ENCODE measurements at regions not wholly inside any gene's neighbourhood (a gene's known extent, or its start where the extent isn't known, plus 50 kb on each side); places are given as distances from the start of the nearest gene placed in this dataset.

GRCh38 chr13:104694397-104694796 lies 1628.2 kb upstream of the SLC10A2 start:
- DNase-seq (no peak), ATAC-seq (ENCODE audit: low read depth) (no peak)
- H2BK20ac ChIP-seq (ENCODE audit: low read depth, low read length): no peak overlapping the region
- POLR2A ChIA-PET (ENCODE audit: unreplicated experiment): no interaction called here
- H2BK5ac ChIP-seq (ENCODE audit: low read depth, low read length, poor library complexity, severe bottlenecking): no peak overlapping the region
- no peak overlapping the region for H2BK120ac ChIP-seq (ENCODE audit: low read depth, low read length)
- H4K5ac ChIP-seq (ENCODE audit: low read depth, low read length): no peak overlapping the region
- H2AK5ac ChIP-seq (ENCODE audit: low read depth, low read length): no peak overlapping the region
- H3K27me3 ChIP-seq (ENCODE audit: control insufficient read depth, insufficient read depth, low read length): no peaks in the 10 kb centered on the region
- no peak overlapping the region for H3K4me3 ChIP-seq (ENCODE audit: insufficient read depth, low read depth, low read length)
- H3K56ac ChIP-seq (ENCODE audit: extremely low read depth, insufficient read depth, low read length): no peak overlapping the region
- H3K4me1 ChIP-seq (ENCODE audit: control insufficient read depth, insufficient read depth, low read length): no peaks in the 10 kb centered on the region
- dilution Hi-C loops (cut with HindIII; ENCODE audit: low sequenced_read_pairs, unreplicated experiment): no loop called here
- H2AK9ac ChIP-seq (replicated peaks; ENCODE audit: low read depth, low read length, poor library complexity): no peak overlapping the region
- TF ChIP-seq NFE2L2 (IDR thresholded peaks at IDR 0.05; ENCODE audit: low read depth, low read length): no peak
- no peak for TF ChIP-seq MAFK (IDR thresholded peaks at IDR 0.05; ENCODE audit: low read depth, low read length)
- no peak for TF ChIP-seq ELK1 (IDR thresholded peaks at IDR 0.05; ENCODE audit: borderline replicate concordance, low read depth, low read length)
- TF ChIP-seq SMC3 (IDR thresholded peaks at IDR 0.05; ENCODE audit: low read depth, low read length): no peak
- no peak for TF ChIP-seq CTCF (conservative IDR thresholded peaks at IDR 0.05; ENCODE audit: low read depth, low read length)
- no peak for TF ChIP-seq USF2 (IDR thresholded peaks at IDR 0.05; ENCODE audit: low read depth, low read length)
- no peak for TF ChIP-seq POLR2A (IDR thresholded peaks at IDR 0.05; ENCODE audit: low read depth, low read length)
- TF ChIP-seq RCOR1 (IDR thresholded peaks at IDR 0.05; ENCODE audit: insufficient replicate concordance, low read length): no peak
- TF ChIP-seq CEBPB (IDR thresholded peaks at IDR 0.05; ENCODE audit: low read depth, low read length): no peak
- no peak for TF ChIP-seq MXI1 (IDR thresholded peaks at IDR 0.05; ENCODE audit: borderline replicate concordance, low read depth, low read length)
- TF ChIP-seq BHLHE40 (IDR thresholded peaks at IDR 0.05; ENCODE audit: low read depth, low read length): no peak
- no peak for TF ChIP-seq MAZ (IDR thresholded peaks at IDR 0.05; ENCODE audit: borderline replicate concordance, low read depth, low read length)
- no peak for TF ChIP-seq RFX5 (IDR thresholded peaks at IDR 0.05; ENCODE audit: low read depth, low read length)
- TF ChIP-seq CHD1 (IDR thresholded peaks at IDR 0.05; ENCODE audit: low read depth, low read length): no peak
- TF ChIP-seq FOS (IDR thresholded peaks at IDR 0.05; ENCODE audit: low read depth, low read length): no peak
- no peak for TF ChIP-seq RAD21 (IDR thresholded peaks at IDR 0.05; ENCODE audit: low read length)
- no peak overlapping the region for H4K91ac ChIP-seq (ENCODE audit: insufficient read depth, low read depth, low read length)
- H3K4me2 ChIP-seq (ENCODE audit: low read depth, low read length): no peak overlapping the region
- in situ Hi-C loops (cut with MboI; ENCODE audit: low sequenced_read_pairs): no loop called here
- CTCF ChIA-PET: no interaction called here
- BruUV-seq (replicated peaks): no TSS peak
- no peak overlapping the region for H3K18ac ChIP-seq (ENCODE audit: low read depth, low read length)
- H4K8ac ChIP-seq (ENCODE audit: low read depth in 2 of 2, low read length in 2 of 2): no peak overlapping the region
- no peaks in the 10 kb centered on the region for H4K20me1 ChIP-seq (ENCODE audit: insufficient read depth, low read length)
- H3K9me1 ChIP-seq (ENCODE audit: insufficient read depth, low read length): no peaks in the 10 kb centered on the region
- no peaks in the 10 kb centered on the region for H3K79me1 ChIP-seq (ENCODE audit: low read depth in 1 of 2, low read length in 2 of 2)
- no peak overlapping the region for H2BK15ac ChIP-seq (ENCODE audit: low read depth, low read length)
- H3K4ac ChIP-seq (ENCODE audit: low read depth, low read length): no peak overlapping the region
- no peak overlapping the region for H2AFZ ChIP-seq (replicated peaks; ENCODE audit: low read length, poor library complexity)
- H3K9me3 ChIP-seq (ENCODE audit: control insufficient read depth, insufficient read depth, low read length): no peaks in the 10 kb centered on the region
- no peaks in the 10 kb centered on the region for H3K36me3 ChIP-seq (ENCODE audit: control insufficient read depth, insufficient read depth, low read length)
- H3K14ac ChIP-seq (replicated peaks; ENCODE audit: low read depth, low read length): no peak overlapping the region
- H3K23ac ChIP-seq (ENCODE audit: low read depth, low read length): no peak overlapping the region
- no peak overlapping the region for H3K27ac ChIP-seq (ENCODE audit: insufficient read depth, low read length)
- intact Hi-C loops (cut with micrococcal nuclease): no loop called here
- no peak overlapping the region for H3K9ac ChIP-seq (ENCODE audit: low read depth, low read length)

Measured in IMR-90 (cell line).